KBM-7 (cell line): ENCODE measurements at regions not wholly inside any gene's neighbourhood (a gene's known extent, or its start where the extent isn't known, plus 50 kb on each side); places are given as distances from the start of the nearest gene placed in this dataset.

Experiments used
- DNase-seq: peaks from one replicate; pipeline ENCODE4 v3.0.0-alpha.2; 2015
- in situ Hi-C: fragments of 300-500 bp; cut with MboI; formaldehyde crosslinking; loops from 2 replicates; pipeline ENCODE4 v1.14.3; 2020; ENCODE audit warnings: low sequenced_read_pairs, low pct_unique_long_range_greater_than_20kb, mixed read lengths

DNA sequence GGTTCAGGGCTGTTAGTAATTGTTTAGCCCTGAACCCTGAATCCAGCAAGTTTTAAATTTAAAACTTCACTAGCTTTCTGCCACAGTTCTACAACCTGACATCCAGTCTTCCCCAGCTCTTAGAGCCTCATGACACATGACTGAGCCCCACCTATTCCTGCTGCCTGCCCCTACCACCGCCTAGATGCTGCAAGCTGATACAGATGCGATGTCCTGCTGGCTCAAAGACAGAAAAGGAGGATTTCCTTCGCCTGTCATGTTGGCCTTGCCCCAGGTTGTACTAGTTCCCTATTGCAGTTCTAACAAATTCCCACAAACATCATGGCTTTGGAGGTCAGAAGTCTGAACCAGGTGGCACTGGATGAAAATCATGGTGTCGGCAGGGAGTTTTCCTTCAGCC, 510.6 kb upstream of the PPP2R3A start:
- no peak for DNase-seq
- in situ Hi-C loops, result no loop called here

GRCh38 chr3:135456108-135456790, 509.3 kb upstream of the PPP2R3A start:
- no peak for DNase-seq
- in situ Hi-C loops, result no loop called here

GRCh38 chr3:135458541-135459322, 506.8 kb upstream of the PPP2R3A start:
- DNase-seq, result no peak
- in situ Hi-C loops, result no loop called here

DNA sequence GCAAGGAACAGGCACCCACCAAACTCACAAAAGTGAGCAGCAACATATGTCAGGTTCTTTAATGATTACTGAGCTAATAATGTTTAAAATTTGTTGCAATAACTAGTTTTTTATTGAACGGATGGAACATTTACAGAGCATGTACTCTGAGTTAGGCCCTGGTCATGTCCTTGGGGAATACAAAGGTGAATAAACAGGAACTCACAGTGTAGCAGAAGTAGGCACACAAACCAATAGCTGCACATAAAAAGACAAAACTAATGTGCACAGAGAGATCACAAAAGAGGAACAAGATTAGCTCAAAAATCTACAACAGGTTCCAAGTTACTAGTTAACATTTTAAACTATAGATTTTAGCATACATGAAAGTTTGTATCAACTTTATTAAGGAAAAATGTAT, 505.3 kb upstream of the PPP2R3A start:
- DNase-seq, result no peak
- in situ Hi-C loops, result no loop called here

DNA sequence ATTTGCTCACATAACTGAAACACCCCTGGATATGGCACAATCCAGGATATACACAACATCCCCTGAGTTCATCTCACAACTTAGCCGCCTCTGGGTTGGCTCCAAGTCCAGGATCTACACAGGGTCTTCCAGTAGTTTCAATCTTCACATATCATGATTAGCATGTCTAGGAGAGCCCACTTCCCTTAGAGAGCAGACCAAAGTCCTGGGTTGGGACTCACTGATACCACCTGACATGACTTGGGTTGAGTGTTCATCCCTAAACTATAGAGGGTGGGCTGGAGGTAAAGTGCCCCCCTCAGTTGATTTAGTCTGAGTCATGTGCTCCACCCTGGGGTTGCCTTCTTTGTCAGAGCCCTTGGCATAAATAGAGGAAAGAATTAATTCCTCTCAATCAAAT, 493.6 kb upstream of the PPP2R3A start:
- in situ Hi-C loops, result no loop called here
- DNase-seq, result no peak

- DNase-seq, result no peak
- in situ Hi-C loops, result no loop called here
These were observed 492.1 kb upstream of the PPP2R3A start for GRCh38 chr3:135473449-135473848.

DNA sequence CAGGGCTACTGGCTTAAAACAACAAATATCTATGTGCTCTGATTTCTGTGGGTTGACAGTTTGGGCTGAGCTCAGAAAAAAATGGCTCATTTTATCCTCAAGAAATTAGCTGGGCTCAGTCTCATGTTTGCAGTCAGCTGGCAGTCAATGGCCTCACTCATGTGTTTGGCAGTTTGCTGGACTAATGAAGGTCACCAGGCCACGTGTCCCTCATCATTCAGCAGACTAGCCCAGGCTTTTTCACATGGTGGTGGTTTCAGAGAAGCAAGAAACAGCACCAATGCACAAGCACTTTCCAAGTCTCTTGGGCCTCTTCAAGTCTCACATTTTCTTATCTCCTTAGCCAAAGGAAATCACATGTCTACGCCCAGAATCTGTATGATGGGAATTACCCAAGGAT, 478.3 kb upstream of the PPP2R3A start:
- no peak for DNase-seq
- in situ Hi-C loops, result no loop called here

GRCh38 chr3:135490219-135490915, 475.2 kb upstream of the PPP2R3A start:
- in situ Hi-C loops, result no loop called here
- DNase-seq, result no peak

- in situ Hi-C loops, result no loop called here
- no peak for DNase-seq
These were observed 473.9 kb upstream of the PPP2R3A start for GRCh38 chr3:135491491-135492205.

DNA sequence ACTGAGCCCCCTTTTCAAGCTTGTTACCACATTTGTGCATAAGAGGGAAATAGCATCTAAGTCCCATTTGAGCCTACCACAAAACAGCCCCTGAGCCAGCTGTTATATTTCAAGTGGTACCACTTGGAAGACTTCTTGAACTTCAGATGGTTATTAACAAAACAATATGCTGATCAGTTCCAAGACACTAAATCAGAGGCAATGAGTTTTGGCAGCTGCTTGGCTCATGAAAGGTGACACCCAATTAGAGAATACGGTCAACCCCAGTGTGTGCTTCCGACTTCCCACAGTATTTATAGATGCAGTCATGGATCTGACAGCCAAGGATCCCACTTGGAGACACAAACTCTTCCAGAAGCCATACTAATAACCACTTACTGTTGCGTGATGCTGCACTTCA, 469.6 kb upstream of the PPP2R3A start:
- in situ Hi-C loops, result no loop called here
- no peak for DNase-seq

- no peak for DNase-seq
- in situ Hi-C loops, result no loop called here
These were observed 467.5 kb upstream of the PPP2R3A start for GRCh38 chr3:135497979-135498378.

GRCh38 chr3:135499426-135499825, 466.1 kb upstream of the PPP2R3A start:
- DNase-seq, result no peak
- in situ Hi-C loops, result no loop called here

DNA sequence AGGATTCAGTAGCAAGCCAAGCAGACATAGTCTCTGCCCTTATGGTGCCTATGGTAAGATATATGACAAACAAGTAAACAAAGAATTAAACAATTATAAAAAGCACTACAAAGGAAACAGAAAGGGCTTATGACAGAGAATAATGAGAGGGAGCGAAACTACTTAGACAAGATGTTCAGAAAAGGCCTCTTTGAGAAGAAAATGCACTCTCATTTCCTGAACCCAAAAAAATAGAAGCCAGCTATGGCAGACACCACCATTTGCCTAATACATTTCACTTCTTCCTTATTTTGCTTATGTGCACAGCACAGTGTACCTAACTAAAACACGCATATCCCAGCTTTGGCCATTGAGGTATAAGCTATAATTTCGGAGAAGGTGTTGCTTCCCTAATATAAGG, 465.5 kb upstream of the PPP2R3A start:
- in situ Hi-C loops, result no loop called here

GRCh38 chr3:135503065-135503759, 462.3 kb upstream of the PPP2R3A start:
- DNase-seq, result no peak
- in situ Hi-C loops, result no loop called here

More for the DNA sequence above, 465.5 kb upstream of the PPP2R3A start:
- no peak for DNase-seq

DNA sequence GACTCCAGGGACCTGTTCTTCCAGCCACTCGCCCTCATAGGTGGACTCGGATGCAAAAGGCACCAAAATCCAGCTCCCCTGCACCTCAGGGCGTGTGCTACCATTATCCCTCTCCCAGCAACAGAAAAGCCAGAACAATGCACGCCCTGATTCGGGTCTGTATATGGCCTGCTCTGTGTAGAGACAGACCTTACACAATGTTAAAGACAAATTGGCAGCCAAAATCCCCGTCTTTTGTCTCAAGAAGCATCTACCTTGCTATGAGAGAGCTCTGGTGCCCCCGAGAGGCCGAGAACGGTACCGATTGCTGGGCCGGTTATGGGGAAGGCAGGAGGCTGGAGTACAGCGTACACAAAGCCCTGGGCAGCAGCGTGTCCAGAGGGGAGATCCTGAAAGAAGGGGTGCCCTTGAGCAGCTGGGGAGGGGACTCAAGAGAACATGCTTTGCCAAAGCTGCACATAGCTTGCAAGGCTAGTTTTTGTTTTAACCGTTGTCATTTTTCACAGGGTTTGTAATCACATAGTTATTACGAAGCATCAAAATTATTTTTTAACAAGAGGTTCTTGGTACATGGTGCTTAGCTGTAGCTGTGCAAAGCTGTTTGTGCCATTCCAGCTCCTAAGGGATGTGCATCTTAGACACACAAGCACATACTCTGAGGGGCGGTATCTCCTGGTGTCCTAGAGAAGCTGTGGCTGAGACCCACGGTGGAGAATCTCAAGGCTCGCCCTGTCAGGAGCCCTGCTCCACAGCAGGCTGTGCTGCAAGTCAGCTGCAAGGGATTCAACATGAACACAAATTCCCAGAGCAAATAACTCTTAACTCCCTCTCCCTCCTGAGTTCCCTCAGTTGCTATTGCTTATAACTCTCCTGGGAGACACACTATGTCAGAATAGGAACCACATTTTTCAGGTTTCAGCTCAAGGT, 461.5 kb upstream of the PPP2R3A start:
- in situ Hi-C loops, result no loop called here

GRCh38 chr3:135513106-135514059, 452.1 kb upstream of the PPP2R3A start:
- no peak for DNase-seq
- in situ Hi-C loops, result no loop called here

More for the DNA sequence above, 461.5 kb upstream of the PPP2R3A start:
- peak; percentile 50 for DNase-seq

- in situ Hi-C loops, result no loop called here
- no peak for DNase-seq
These were observed 451.5 kb upstream of the PPP2R3A start for GRCh38 chr3:135514060-135514448.
